Ecto neural progenitor cell (in vitro differentiated cells): ENCODE measurements at regions not wholly inside any gene's neighbourhood (a gene's known extent, or its start where the extent isn't known, plus 50 kb on each side); places are given as distances from the start of the nearest gene placed in this dataset.
"Not testable (repeated sequence)": the region's sequence is repeated elsewhere in the genome, so short reads cannot be mapped to it uniquely, and the experiment has no call there.

Experiments used
- DNase-seq: peaks from one replicate; pipeline ENCODE4 v3.0.0-alpha.2; 2018; ENCODE audit warnings: low spot score

GRCh38 chr10:56104487-56104886 is 256.6 kb downstream of the ZWINT start:
- DNase-seq: no peak

DNA sequence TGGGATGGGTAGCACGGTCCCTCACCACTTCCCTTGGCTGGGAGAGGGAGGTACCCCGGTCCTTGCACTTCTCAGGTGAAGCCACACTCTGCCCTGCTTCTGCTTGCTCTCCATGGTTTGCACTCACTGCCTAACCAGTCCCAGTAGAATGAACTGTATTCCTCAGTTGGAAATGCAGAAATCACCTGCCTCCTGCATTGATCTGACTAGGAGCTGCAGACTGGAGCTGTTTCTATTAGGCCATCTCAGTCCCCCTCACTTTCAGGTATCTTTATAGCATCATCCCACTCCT is 264.9 kb downstream of the ZWINT start:
- DNase-seq: no peak

- DNase-seq: peak; percentile 47
These were observed 265.4 kb downstream of the ZWINT start for GRCh38 chr10:56095506-56096225.

DNA sequence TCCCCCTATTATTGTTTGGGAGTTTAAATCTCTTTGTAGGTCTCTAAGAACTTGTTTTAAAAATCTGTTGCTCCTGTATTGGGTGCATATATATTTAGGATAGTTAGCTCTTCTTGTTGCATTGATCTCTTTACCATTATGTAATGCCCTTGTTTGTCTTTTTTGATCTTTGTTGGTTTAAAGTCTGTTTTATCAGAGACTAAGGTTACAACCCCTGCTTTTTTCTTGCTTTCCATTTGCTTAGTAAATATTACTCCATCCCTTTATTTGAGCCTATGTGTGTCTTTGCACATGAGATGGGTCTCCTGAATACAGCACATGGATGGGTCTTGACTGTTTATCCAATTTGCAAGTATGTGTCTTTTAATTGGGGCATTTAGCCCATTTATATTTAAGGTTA is 267.4 kb downstream of the ZWINT start:
- DNase-seq: not testable (repeated sequence)

DNA sequence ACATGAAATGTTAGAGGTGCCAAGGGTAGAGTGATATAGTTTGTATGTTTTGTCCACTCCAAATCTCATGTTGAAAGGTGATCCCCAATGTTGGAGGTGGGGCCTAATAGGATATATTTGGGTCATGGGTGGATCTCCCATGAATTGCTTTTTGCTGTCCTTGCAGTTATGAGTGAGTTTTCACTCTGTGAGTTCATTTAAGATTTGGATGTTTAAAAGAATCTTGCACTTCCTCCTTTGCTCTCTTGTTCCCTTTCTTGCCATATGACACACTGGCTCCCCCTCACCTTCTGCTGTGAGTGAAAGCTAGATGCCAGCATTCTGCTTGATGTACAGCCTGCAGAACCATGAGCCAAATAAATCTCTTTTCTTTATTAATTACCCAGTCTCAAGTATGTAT is 269.2 kb downstream of the ZWINT start:
- no peak for DNase-seq

GRCh38 chr10:56090914-56091540 is 270.0 kb downstream of the ZWINT start:
- DNase-seq: no peak

DNA sequence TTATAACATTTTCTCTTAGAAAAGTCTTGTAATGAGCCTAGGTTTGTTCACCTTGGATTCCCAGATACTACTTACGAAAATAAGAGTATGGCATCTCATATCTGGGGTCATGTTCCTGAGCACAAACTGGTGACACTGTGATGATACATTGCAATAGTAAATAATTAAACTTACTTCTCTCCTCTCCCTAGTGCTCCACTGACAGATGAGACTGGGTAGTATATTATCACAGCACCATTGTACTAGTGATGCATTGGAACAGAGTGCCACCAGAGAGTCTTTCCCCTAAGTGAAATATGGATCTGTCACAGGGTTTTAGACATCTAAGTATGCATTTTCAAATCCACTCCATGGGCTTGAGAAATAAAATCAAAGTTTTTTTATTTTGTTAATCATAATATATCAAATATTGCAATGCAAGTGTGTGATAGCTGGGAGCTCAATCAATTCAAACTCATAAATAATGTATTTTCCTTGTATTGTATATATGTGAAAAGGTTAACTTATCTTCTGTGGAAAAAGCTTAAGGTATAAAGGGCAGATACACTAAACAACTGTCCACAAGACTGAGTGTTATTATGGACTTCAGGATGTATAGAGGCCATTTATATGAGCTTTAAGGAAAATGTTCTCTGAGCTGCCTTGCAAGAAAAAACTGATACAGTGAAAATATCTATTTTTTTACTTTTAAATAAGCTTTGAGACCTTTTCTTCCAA is 275.5 kb downstream of the ZWINT start:
- no peak for DNase-seq

GRCh38 chr10:56082169-56082568 is 278.9 kb downstream of the ZWINT start:
- no peak for DNase-seq

GRCh38 chr10:56068473-56069263 is 292.4 kb downstream of the ZWINT start:
- no peak for DNase-seq

GRCh38 chr10:56068040-56068439 is 293.0 kb downstream of the ZWINT start:
- no peak for DNase-seq

DNA sequence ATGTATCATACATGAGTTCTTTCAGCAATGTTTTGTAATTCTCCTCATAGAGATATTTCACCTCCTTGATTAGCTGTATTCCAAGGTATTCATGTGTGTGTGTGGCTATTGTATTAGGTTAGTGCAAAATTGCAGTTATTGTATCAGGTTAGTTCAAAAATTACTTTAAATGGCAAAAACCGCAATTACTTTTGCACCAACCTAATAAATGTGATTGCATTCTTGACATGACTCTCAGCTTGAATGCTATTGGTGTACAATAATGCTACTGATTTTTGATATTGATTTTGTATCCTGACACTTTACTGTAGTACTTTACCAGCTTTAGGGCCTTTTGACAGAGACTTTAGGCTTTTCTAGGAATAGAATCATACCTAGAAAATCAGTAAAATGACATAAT is 297.4 kb downstream of the ZWINT start:
- no peak for DNase-seq

- no peak for DNase-seq
These were observed 303.2 kb downstream of the ZWINT start for GRCh38 chr10:56057860-56058259.

GRCh38 chr10:56035489-56035888 is 325.6 kb downstream of the ZWINT start:
- no peak for DNase-seq

DNA sequence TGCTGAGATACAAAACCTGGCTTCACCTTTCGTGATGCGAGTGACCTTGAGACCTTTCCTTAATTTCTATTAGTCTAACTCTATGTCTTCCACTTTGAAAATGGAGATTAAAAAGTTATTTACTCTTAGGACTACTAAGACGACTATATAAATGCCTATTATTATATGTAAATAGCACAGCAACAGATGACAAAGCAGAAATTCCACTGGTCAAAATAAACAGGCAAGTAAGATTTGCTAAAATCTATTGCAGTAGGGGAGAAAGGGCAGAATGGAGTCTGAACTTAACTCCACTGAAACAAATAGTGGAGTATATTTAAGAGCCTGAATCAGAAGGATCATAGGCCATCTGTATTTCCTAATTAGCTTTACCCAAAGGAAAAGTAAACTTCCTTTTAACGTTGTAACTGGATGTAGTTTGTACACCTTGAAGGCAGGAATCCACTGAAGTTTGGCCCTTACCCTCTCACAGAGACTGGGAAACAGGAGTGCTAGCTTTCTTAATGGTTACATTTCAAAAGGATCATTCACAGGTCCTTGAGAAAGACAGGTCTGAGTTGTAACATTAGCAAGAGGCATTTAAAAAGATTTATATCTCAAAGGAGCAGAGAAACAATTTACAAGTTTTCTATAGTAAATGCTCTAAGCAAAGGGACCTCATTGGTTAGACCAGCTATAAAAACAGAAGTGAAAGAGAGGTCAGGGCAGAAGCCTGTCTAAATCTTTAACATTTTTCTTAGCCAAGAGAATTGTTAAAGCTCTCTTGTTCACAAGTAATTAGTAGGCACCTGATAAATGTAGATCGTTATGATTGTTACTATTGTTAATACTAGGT is 332.5 kb downstream of the ZWINT start:
- DNase-seq: no peak

GRCh38 chr10:56012101-56012500 is 349.0 kb downstream of the ZWINT start:
- no peak for DNase-seq

DNA sequence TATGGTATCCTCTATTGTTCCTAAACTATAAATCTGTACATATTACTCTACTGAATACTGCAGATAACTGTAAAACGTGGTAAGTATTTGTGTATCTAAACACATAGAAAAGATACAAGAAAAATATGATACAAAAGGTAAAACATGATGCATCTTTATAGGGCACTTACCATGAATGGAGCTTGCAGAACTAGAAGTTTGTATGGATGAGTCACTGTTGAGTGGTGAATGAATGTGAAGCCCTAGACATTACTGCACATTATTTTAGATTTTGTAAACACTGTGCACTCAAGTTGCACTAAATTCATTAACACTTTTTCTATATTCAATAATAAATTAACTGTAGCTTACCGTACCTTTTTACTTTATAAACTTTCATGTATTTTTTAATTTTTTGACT is 357.5 kb downstream of the ZWINT start:
- DNase-seq: no peak

DNA sequence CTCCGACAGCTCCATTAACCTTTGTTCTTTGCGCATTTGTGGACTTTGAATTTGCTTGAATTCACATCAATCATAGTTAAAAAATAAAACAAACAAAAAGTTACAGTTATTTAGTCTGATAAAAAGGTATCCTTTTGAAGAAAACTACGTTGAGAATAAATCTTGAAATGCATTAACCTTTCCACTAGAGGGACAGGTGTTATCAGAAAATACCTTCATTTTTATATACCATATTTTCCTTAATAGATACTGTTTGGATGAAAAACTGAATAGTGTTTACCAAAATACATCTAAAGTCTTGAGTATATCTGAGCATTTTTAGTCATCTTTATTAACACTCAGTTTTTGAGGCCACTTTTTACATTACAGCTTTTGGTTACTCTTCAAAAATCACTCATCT is 371.9 kb downstream of the ZWINT start:
- DNase-seq: no peak

GRCh38 chr10:55979203-55979602 is 381.9 kb downstream of the ZWINT start:
- DNase-seq: no peak

- no peak for DNase-seq
These were observed 395.0 kb downstream of the ZWINT start for GRCh38 chr10:55966101-55966500.

DNA sequence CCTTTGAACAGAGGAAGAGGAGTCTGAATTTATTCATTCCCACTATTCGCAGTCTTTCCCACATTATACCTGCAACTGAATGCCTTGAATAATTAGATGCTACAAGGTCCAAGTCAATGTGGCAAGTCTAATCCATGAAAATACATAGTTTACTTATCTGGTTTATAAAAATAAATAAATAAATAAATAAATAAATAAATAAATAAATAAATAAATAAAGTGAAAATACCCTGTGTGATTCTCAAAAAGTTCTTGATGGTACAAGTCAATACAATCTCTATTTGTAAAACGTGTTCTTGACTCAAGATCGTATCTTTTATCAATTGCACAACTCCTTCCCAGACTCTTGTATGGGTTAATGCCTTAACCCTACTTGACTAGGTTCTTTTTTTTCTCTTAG is 417.7 kb downstream of the ZWINT start:
- DNase-seq: no peak

- DNase-seq: no peak
These were observed 431.8 kb downstream of the ZWINT start for GRCh38 chr10:55929291-55929690.
